ENCODE measurements at regions not wholly inside any gene's neighbourhood (a gene's known extent, or its start where the extent isn't known, plus 50 kb on each side); places are given as distances from the start of the nearest gene placed in this dataset.

DNA sequence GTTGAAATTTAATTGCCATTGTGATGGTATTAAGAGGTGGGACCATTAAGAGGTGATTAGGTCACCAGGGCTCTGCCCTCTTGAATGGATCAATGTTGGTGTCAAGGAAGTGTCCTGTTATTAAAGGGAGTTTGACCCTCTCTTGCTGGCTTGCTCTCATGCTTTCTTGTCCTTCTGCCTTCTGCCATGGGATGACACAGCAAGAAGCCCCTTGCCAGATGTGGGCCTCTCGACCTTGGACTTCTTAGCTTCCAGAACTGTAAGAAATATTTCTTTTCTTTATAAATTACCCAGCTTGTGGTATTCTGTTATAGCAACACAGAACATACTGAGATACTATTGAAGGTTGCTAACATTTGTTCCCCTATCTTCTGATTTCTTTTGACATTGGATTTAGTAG lies 157.0 kb downstream of the MDFIC start:
- Histone ChIP-seq H3K27ac (ENCODE audit: poor library complexity, severe bottlenecking) (no peak overlapping the region), H3K9me3 (ENCODE audit: severe bottlenecking) (no peaks in the 10 kb centered on the region), H3K27me3 (ENCODE audit: insufficient read depth, poor library complexity, severe bottlenecking) (no peaks in the 10 kb centered on the region), H3K36me3 (ENCODE audit: low read depth) (no peaks in the 10 kb centered on the region), H3K4me1 (ENCODE audit: insufficient read depth, poor library complexity, severe bottlenecking) (no peaks in the 10 kb centered on the region), H3K4me3 (ENCODE audit: severe bottlenecking) (no peak overlapping the region)
- DNase-seq (ENCODE audit: low spot score) (no peak), ATAC-seq (ENCODE audit: low read depth) (no peak)
- no peak for TF ChIP-seq CTCF (IDR thresholded peaks at IDR 0.05; ENCODE audit: poor library complexity, severe bottlenecking)

GRCh38 chr7:115078386-115078785 lies 156.5 kb downstream of the MDFIC start:
- Histone ChIP-seq H3K4me3 (ENCODE audit: severe bottlenecking) (no peak overlapping the region), H3K9me3 (ENCODE audit: severe bottlenecking) (no peaks in the 10 kb centered on the region), H3K4me1 (ENCODE audit: insufficient read depth, poor library complexity, severe bottlenecking) (no peaks in the 10 kb centered on the region), H3K27ac (ENCODE audit: poor library complexity, severe bottlenecking) (no peak overlapping the region), H3K27me3 (ENCODE audit: insufficient read depth, poor library complexity, severe bottlenecking) (no peaks in the 10 kb centered on the region), H3K36me3 (ENCODE audit: low read depth) (no peaks in the 10 kb centered on the region)
- DNase-seq (ENCODE audit: low spot score) (no peak), ATAC-seq (ENCODE audit: low read depth) (no peak)
- TF ChIP-seq CTCF (IDR thresholded peaks at IDR 0.05; ENCODE audit: poor library complexity, severe bottlenecking), result no peak

GRCh38 chr7:115070311-115070710 lies 148.4 kb downstream of the MDFIC start:
- DNase-seq (ENCODE audit: low spot score), result no peak
- no peak for ATAC-seq (ENCODE audit: low read depth)
- Histone ChIP-seq H3K27ac (ENCODE audit: poor library complexity, severe bottlenecking) (no peak overlapping the region), H3K36me3 (ENCODE audit: low read depth) (no peaks in the 10 kb centered on the region), H3K27me3 (ENCODE audit: insufficient read depth, poor library complexity, severe bottlenecking) (no peaks in the 10 kb centered on the region), H3K9me3 (ENCODE audit: severe bottlenecking) (no peaks in the 10 kb centered on the region), H3K4me3 (ENCODE audit: severe bottlenecking) (no peak overlapping the region), H3K4me1 (ENCODE audit: insufficient read depth, poor library complexity, severe bottlenecking) (no peaks in the 10 kb centered on the region)
- TF ChIP-seq CTCF (IDR thresholded peaks at IDR 0.05; ENCODE audit: poor library complexity, severe bottlenecking), result no peak

Data from RWPE2 (cell line).